ENCODE measurements at regions not wholly inside any gene's neighbourhood (a gene's known extent, or its start where the extent isn't known, plus 50 kb on each side); places are given as distances from the start of the nearest gene placed in this dataset.

DNA sequence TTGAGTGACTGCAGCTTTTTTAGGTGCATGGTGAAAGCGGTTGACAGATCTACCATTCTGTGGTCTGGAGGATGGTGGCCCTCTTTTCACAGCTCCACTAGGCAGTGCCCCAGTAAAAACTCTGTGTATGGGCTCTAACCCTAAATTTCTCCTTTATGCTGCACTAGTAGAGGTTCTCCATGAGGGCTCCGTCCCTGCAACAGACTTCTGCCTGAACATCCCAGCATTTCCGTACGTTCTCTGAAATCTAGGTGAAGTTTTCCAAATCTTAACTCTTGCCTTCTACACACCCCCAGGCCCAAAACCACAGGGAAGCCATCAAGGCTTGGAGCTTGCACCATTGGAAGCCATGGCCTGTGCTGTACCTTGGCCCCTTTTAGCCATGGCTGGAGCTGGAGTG lies 1898.1 kb upstream of the NUDT12 start:
- H4K5ac ChIP-seq (ENCODE audit: low read length), result no peak overlapping the region
- no peaks in the 10 kb centered on the region for H3K27me3 ChIP-seq (ENCODE audit: insufficient read depth, low read length, poor library complexity)
- H4K8ac ChIP-seq (ENCODE audit: low read depth, low read length), result no peak overlapping the region
- no peak overlapping the region for H2BK5ac ChIP-seq (ENCODE audit: low read length)
- WGBS (ENCODE audit: extremely low coverage, insufficient coverage, low lambda C conversion rate), result no CpG with 5 or more reads among the region's 4 CpGs
- DNase-seq, result peak; percentile 21
- no peak overlapping the region for H3K4me2 ChIP-seq (ENCODE audit: low read length)
- no peak overlapping the region for H3K56ac ChIP-seq (ENCODE audit: low read length)
- H3K18ac ChIP-seq (ENCODE audit: low read length), result no peak overlapping the region
- H3K4me1 ChIP-seq (ENCODE audit: control insufficient read depth, low read depth, low read length), result no peaks in the 10 kb centered on the region
- H2BK120ac ChIP-seq (ENCODE audit: low read depth, low read length), result no peak overlapping the region
- H3K79me1 ChIP-seq (ENCODE audit: low read length), result no peaks in the 10 kb centered on the region
- H3K36me3 ChIP-seq (ENCODE audit: control insufficient read depth, insufficient read depth, low read length), result no peaks in the 10 kb centered on the region
- H3K79me2 ChIP-seq (ENCODE audit: control insufficient read depth, insufficient read depth, low read length), result no peaks in the 10 kb centered on the region
- no peak overlapping the region for H3K9ac ChIP-seq (ENCODE audit: low read length)
- no peak overlapping the region for H3K27ac ChIP-seq (ENCODE audit: low read depth, low read length)
- H3K4ac ChIP-seq (ENCODE audit: low read depth, low read length), result no peak overlapping the region
- H3K4me3 ChIP-seq (ENCODE audit: low read length), result no peak overlapping the region
- no peak overlapping the region for H2AK5ac ChIP-seq (ENCODE audit: low read length)
- no peak overlapping the region for H2BK15ac ChIP-seq (replicated peaks; ENCODE audit: low read depth)
- H3K23ac ChIP-seq (ENCODE audit: low read length), result no peak overlapping the region

DNA sequence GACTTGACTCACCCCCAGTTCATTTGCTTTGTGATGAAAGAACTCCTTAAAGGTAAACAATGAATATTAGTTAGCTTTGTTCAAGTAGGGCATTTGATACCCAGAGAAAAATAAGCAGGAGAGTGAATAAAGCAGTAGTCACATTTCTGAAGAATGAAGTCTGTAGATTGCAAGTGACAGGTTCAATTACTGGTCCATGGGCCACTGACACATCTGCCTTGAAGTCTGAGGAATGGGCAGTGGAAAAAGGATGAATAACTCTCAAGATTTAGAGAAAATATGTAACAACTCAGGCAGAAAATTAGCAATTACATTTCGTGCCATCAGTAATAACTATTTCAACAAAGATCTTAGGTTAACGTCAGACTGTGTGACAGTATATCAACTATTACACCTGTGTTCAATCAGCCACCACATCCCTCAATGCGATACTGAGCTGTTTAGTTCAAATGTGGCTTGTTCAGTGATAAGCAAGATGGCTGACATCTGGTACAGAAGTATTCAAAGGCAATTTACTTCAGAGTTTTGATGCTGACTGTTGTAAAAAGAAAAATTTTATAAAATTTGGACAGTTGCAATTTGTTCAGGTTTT lies 1890.7 kb upstream of the NUDT12 start:
- Histone ChIP-seq H2AK5ac (ENCODE audit: low read length) (no peak overlapping the region), H3K27me3 (ENCODE audit: insufficient read depth, low read length, poor library complexity) (no peaks in the 10 kb centered on the region), H2BK5ac (ENCODE audit: low read length) (no peak overlapping the region), H4K8ac (ENCODE audit: low read depth, low read length) (no peak overlapping the region), H3K56ac (ENCODE audit: low read length) (no peak overlapping the region), H2BK120ac (ENCODE audit: low read depth, low read length) (no peak overlapping the region), H3K4me3 (ENCODE audit: low read length) (no peak overlapping the region), H3K4me2 (ENCODE audit: low read length) (no peak overlapping the region), H3K79me1 (ENCODE audit: low read length) (no peaks in the 10 kb centered on the region), H3K18ac (ENCODE audit: low read length) (no peak overlapping the region), H3K4ac (ENCODE audit: low read depth, low read length) (no peak overlapping the region), H3K4me1 (ENCODE audit: control insufficient read depth, low read depth, low read length) (no peaks in the 10 kb centered on the region), H3K79me2 (ENCODE audit: control insufficient read depth, insufficient read depth, low read length) (no peaks in the 10 kb centered on the region), H3K9ac (ENCODE audit: low read length) (no peak overlapping the region), H3K23ac (ENCODE audit: low read length) (no peak overlapping the region), H3K27ac (ENCODE audit: low read depth, low read length) (no peak overlapping the region), H4K5ac (ENCODE audit: low read length) (no peak overlapping the region), H2BK15ac (replicated peaks; ENCODE audit: low read depth) (no peak overlapping the region), H3K36me3 (ENCODE audit: control insufficient read depth, insufficient read depth, low read length) (no peaks in the 10 kb centered on the region)
- no CpG with 5 or more reads among the region's 3 CpGs for WGBS (ENCODE audit: extremely low coverage, insufficient coverage, low lambda C conversion rate)
- no peak for DNase-seq

DNA sequence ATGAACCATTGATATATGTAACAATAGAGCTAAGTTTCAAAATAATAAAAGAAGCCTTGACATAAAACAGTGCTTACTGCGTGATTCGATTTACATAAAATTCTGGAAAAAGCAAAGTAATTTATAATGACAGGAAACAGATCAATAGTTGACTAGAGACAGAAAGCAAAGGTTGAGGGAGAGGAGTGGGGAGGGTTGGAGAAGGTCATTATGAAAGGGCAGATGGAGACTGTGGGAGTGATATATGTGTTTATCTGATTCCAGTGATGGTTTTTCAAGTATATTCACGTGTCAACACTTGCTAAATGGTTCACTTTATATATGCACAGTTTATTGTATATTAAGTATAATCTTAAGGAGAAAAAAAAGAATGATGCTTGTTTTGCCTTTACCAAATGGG lies 1885.7 kb upstream of the NUDT12 start:
- WGBS (ENCODE audit: extremely low coverage, insufficient coverage, low lambda C conversion rate), result no CpG with 5 or more reads among the region's 3 CpGs

DNA sequence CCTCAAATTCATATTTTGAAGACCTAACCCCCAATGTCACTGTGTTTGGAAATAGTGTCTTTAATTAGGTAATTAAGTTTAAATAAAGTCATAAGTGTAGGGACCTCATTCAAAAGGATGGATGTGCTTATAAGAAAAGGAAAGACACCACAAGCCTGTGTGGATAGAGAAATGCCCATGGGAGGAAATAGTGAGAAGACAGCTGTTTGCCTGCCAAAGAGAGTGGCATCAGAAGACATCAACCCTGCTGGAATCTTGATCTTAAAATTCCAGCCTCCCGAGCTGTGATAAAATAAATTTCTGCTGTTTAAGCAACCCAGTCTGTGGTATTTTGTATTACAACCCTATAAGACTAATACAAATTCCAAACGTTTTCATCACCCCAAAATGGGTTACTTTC lies 1867.9 kb upstream of the NUDT12 start:
- no peak for DNase-seq
- H3K9ac ChIP-seq (ENCODE audit: low read length), result no peak overlapping the region
- H3K27ac ChIP-seq (ENCODE audit: low read depth, low read length), result no peak overlapping the region
- H3K79me2 ChIP-seq (ENCODE audit: control insufficient read depth, insufficient read depth, low read length), result no peaks in the 10 kb centered on the region
- H3K4me3 ChIP-seq (ENCODE audit: low read length), result no peak overlapping the region
- H2BK15ac ChIP-seq (replicated peaks; ENCODE audit: low read depth), result no peak overlapping the region
- no peak overlapping the region for H3K23ac ChIP-seq (ENCODE audit: low read length)
- no peak overlapping the region for H2BK5ac ChIP-seq (ENCODE audit: low read length)
- H4K8ac ChIP-seq (ENCODE audit: low read depth, low read length), result no peak overlapping the region
- H3K18ac ChIP-seq (ENCODE audit: low read length), result no peak overlapping the region
- no peaks in the 10 kb centered on the region for H3K36me3 ChIP-seq (ENCODE audit: control insufficient read depth, insufficient read depth, low read length)
- H3K79me1 ChIP-seq (ENCODE audit: low read length), result no peaks in the 10 kb centered on the region
- no peaks in the 10 kb centered on the region for H3K4me1 ChIP-seq (ENCODE audit: control insufficient read depth, low read depth, low read length)
- H3K4ac ChIP-seq (ENCODE audit: low read depth, low read length), result no peak overlapping the region
- no peak overlapping the region for H2AK5ac ChIP-seq (ENCODE audit: low read length)
- H3K27me3 ChIP-seq (ENCODE audit: insufficient read depth, low read length, poor library complexity), result no peaks in the 10 kb centered on the region
- no peak overlapping the region for H3K56ac ChIP-seq (ENCODE audit: low read length)
- no peak overlapping the region for H4K5ac ChIP-seq (ENCODE audit: low read length)
- H2BK120ac ChIP-seq (ENCODE audit: low read depth, low read length), result no peak overlapping the region
- no peak overlapping the region for H3K4me2 ChIP-seq (ENCODE audit: low read length)
- no CpG with 5 or more reads among the region's 2 CpGs for WGBS (ENCODE audit: extremely low coverage, insufficient coverage, low lambda C conversion rate)

More for the DNA sequence above, 1885.7 kb upstream of the NUDT12 start:
- no peak overlapping the region for H2BK120ac ChIP-seq (ENCODE audit: low read depth, low read length)
- no peak overlapping the region for H3K4ac ChIP-seq (ENCODE audit: low read depth, low read length)
- DNase-seq, result no peak
- no peak overlapping the region for H3K18ac ChIP-seq (ENCODE audit: low read length)
- no peak overlapping the region for H3K23ac ChIP-seq (ENCODE audit: low read length)
- H3K79me1 ChIP-seq (ENCODE audit: low read length), result no peaks in the 10 kb centered on the region
- no peak overlapping the region for H2BK5ac ChIP-seq (ENCODE audit: low read length)
- no peaks in the 10 kb centered on the region for H3K36me3 ChIP-seq (ENCODE audit: control insufficient read depth, insufficient read depth, low read length)
- no peak overlapping the region for H4K8ac ChIP-seq (ENCODE audit: low read depth, low read length)
- no peak overlapping the region for H3K9ac ChIP-seq (ENCODE audit: low read length)
- H3K4me2 ChIP-seq (ENCODE audit: low read length), result no peak overlapping the region
- no peak overlapping the region for H4K5ac ChIP-seq (ENCODE audit: low read length)
- no peaks in the 10 kb centered on the region for H3K79me2 ChIP-seq (ENCODE audit: control insufficient read depth, insufficient read depth, low read length)
- H3K56ac ChIP-seq (ENCODE audit: low read length), result no peak overlapping the region
- no peak overlapping the region for H3K27ac ChIP-seq (ENCODE audit: low read depth, low read length)
- no peaks in the 10 kb centered on the region for H3K27me3 ChIP-seq (ENCODE audit: insufficient read depth, low read length, poor library complexity)
- H2BK15ac ChIP-seq (replicated peaks; ENCODE audit: low read depth), result no peak overlapping the region
- no peak overlapping the region for H2AK5ac ChIP-seq (ENCODE audit: low read length)
- no peaks in the 10 kb centered on the region for H3K4me1 ChIP-seq (ENCODE audit: control insufficient read depth, low read depth, low read length)
- no peak overlapping the region for H3K4me3 ChIP-seq (ENCODE audit: low read length)

DNA sequence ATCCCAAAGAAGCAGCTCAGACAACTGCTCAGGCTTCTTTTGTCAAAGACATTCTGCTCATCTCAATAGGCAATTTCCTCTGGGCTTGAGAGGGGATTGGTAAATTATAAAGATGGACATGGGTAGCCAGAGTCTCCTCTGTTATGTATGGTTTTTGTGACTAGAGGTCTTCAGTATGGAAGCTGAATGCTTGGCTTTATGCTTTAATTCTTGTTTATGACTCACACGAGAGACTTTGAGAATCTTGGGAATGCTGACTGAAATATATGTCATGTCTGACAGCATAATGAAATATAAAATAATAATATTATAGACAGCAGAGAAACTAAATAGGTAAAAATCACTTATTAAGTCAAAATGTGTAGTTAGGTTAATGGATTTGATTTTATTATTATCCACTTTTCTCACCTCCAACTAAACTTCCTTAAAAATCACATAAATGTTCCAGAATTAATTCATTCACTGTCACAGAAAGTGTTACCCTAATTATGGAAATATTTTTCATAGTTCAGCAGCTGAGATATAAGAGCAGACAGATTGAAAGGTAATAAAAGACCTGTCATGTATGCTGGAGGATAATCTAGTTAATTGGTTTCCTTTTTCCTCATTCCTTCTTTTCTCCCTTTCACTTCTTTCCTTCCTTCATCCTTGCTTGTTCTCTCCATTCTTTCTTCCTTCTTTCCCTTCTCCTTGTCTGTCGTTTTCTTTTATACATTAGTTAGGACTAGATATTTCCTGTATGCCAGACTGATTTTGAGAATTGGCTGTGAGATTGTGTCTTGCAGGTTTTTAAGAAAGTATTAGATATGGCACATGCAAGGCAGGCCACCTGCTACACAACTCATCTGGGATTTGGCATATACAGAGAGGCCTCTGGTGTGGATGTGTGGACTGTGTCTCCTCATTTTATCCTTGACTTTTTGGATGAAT lies 1866.1 kb upstream of the NUDT12 start:
- Histone ChIP-seq H4K8ac (ENCODE audit: low read depth, low read length) (no peak overlapping the region), H2AK5ac (ENCODE audit: low read length) (no peak overlapping the region), H2BK15ac (replicated peaks; ENCODE audit: low read depth) (no peak overlapping the region), H2BK5ac (ENCODE audit: low read length) (no peak overlapping the region), H3K4ac (ENCODE audit: low read depth, low read length) (no peak overlapping the region), H3K23ac (ENCODE audit: low read length) (no peak overlapping the region), H3K4me1 (ENCODE audit: control insufficient read depth, low read depth, low read length) (no peaks in the 10 kb centered on the region), H2BK120ac (ENCODE audit: low read depth, low read length) (no peak overlapping the region), H3K27ac (ENCODE audit: low read depth, low read length) (no peak overlapping the region), H3K9ac (ENCODE audit: low read length) (no peak overlapping the region), H3K36me3 (ENCODE audit: control insufficient read depth, insufficient read depth, low read length) (no peaks in the 10 kb centered on the region), H4K5ac (ENCODE audit: low read length) (no peak overlapping the region), H3K79me1 (ENCODE audit: low read length) (no peaks in the 10 kb centered on the region), H3K27me3 (ENCODE audit: insufficient read depth, low read length, poor library complexity) (no peaks in the 10 kb centered on the region), H3K56ac (ENCODE audit: low read length) (no peak overlapping the region), H3K4me2 (ENCODE audit: low read length) (no peak overlapping the region), H3K18ac (ENCODE audit: low read length) (no peak overlapping the region), H3K4me3 (ENCODE audit: low read length) (no peak overlapping the region), H3K79me2 (ENCODE audit: control insufficient read depth, insufficient read depth, low read length) (no peaks in the 10 kb centered on the region)
- DNase-seq, result no peak
- WGBS (ENCODE audit: extremely low coverage, insufficient coverage, low lambda C conversion rate), result no CpG with 5 or more reads among the region's 2 CpGs
